SJCRH30 (cell line): ENCODE measurements at regions not wholly inside any gene's neighbourhood (a gene's known extent, or its start where the extent isn't known, plus 50 kb on each side); places are given as distances from the start of the nearest gene placed in this dataset.
A peak's percentile ranks its signal among the peaks of the same experiment; 100 is the strongest.

Source experiments
- DNase-seq, 2 experiments: peaks; one replicate each; pipeline ENCODE4 v3.0.0-alpha.2; 2015 to 2020
- H3K27ac ChIP-seq: fragments of 250-450 bp; sonication (Bioruptor Pico); 2 replicates; pipeline ENCODE4 v1.5.1; 2020; ENCODE audit warnings: mild to moderate bottlenecking, moderate library complexity
- H3K27me3 ChIP-seq: fragments of 250-450 bp; sonication (Bioruptor Pico); 2 replicates; pipeline ENCODE4 v1.5.1; 2020; ENCODE audit warnings: mild to moderate bottlenecking, moderate library complexity
- H3K36me3 ChIP-seq: fragments of 250-450 bp; sonication (Bioruptor Pico); 2 replicates; pipeline ENCODE4 v1.5.1; 2020; ENCODE audit warnings: mild to moderate bottlenecking, moderate library complexity
- H3K4me1 ChIP-seq: fragments of 250-450 bp; sonication (Bioruptor Pico); 2 replicates; pipeline ENCODE4 v1.5.1; 2020; ENCODE audit warnings: mild to moderate bottlenecking, moderate library complexity
- H3K4me3 ChIP-seq: fragments of 250-450 bp; sonication (Bioruptor Pico); 2 replicates; pipeline ENCODE4 v1.5.1; 2020; ENCODE audit warnings: mild to moderate bottlenecking, moderate library complexity
- H3K9me3 ChIP-seq: fragments of 250-450 bp; sonication (Bioruptor Pico); replicated peaks from 2 replicates; pipeline ENCODE4 v1.5.1; 2020; ENCODE audit warnings: mild to moderate bottlenecking, moderate library complexity

DNA sequence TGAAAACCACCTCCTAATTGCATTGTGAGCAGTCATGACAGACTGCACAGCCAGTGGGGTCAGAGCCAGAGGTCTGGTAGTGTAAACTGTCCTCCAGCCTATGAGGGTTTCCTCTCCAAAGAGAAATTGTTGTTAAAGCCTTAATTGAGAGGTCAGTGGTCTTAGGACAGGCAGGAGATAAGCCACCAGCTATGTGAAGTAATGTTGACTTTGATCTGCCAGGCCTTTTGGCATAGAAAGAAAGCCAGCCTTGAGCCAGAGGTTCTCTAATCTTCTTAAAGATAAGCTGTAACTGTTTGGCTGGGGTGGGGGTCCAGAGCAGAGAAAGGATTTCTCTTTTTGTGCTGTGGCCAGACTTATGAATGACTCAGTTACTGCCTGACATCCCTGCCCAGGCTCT, 248.4 kb downstream of the WDR11 start:
- peak overlapping the region; percentile 98 for H3K27ac ChIP-seq
- no peaks in the 10 kb centered on the region for H3K9me3 ChIP-seq
- no peaks in the 10 kb centered on the region for H3K36me3 ChIP-seq
- H3K27me3 ChIP-seq = no peaks in the 10 kb centered on the region
- no peak for DNase-seq
- H3K4me1 ChIP-seq = peaks cover 41% of the 10 kb centered on the region
- no peak overlapping the region for H3K4me3 ChIP-seq

- Histone ChIP-seq H3K36me3 (no peaks in the 10 kb centered on the region), H3K9me3 (no peaks in the 10 kb centered on the region), H3K27ac (no peak overlapping the region), H3K27me3 (no peaks in the 10 kb centered on the region), H3K4me1 (peaks cover 30% of the 10 kb centered on the region), H3K4me3 (no peak overlapping the region)
- no peak for DNase-seq
Observed at GRCh38 chr10:121101561-121101960, 250.4 kb downstream of the WDR11 start.

DNA sequence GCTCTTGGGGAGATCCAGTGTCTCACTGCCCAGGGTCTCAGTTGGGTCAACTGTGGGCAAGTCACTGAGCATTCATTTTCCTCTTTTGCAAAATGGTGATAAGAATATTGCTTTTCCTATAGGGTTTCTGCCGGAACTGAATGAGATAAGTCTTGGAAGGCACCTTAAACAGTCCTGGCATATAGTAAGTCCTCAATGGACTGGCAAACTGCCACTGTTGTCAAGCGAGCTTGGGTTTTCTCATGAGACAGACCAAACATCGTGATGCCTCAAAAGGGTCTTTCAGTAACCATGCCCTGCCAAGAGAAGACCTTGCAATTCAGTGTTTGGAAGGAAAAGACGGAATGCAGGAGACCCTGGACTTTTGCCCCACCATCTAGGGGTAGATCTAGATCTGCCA, 251.5 kb downstream of the WDR11 start:
- H3K9me3 ChIP-seq = 0 out of 2 replicates have a peak, but pooled peaks cover 2% of the 10 kb centered on the region
- no peak overlapping the region for H3K27ac ChIP-seq
- no peak overlapping the region for H3K4me3 ChIP-seq
- H3K4me1 ChIP-seq = peaks cover 20% of the 10 kb centered on the region
- H3K27me3 ChIP-seq = no peaks in the 10 kb centered on the region
- no peaks in the 10 kb centered on the region for H3K36me3 ChIP-seq
- no peak for DNase-seq

DNA sequence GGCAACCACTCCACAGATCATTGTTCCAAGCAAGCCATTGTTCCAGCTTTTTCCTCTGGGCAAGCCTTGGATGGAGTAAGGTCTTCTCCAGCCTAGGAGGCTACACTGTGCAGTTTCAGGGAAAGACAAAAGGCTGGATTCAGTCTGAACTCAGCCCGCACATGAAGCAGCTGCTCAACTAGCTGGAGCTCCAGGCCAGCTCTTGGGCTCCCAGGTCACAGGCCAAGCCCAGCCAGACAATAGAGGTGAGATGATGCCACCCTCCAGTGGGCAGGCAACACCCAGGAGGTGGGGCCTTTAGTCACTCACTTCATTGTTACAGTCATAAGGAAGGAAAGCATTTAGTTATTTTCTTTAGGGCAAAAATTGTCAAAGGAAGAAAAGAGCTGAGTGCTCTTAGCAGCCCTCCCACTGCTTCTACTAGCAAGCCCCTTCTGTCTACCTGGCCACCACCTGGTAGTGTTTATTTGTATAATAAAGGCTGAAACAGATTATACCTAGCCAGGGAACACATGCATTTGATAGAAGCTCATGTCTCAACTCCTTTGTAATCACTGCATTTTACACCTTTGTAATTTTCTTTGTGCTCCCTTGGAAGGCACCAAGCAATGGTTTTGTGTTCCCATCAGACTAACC, 253.4 kb downstream of the WDR11 start:
- DNase-seq = no peak
- peaks cover 3% of the 10 kb centered on the region for H3K4me1 ChIP-seq
- H3K27me3 ChIP-seq = no peaks in the 10 kb centered on the region
- no peak overlapping the region for H3K27ac ChIP-seq
- no peaks in the 10 kb centered on the region for H3K36me3 ChIP-seq
- peaks cover 6% of the 10 kb centered on the region; the same call in 1 of the 2 replicates for H3K9me3 ChIP-seq
- H3K4me3 ChIP-seq = no peak overlapping the region

- Histone ChIP-seq H3K4me3 (no peak overlapping the region), H3K27me3 (no peaks in the 10 kb centered on the region), H3K36me3 (no peaks in the 10 kb centered on the region), H3K9me3 (peaks cover 16% of the 10 kb centered on the region), H3K4me1 (no peaks in the 10 kb centered on the region), H3K27ac (no peak overlapping the region)
- no peak for DNase-seq
Observed at GRCh38 chr10:121106611-121107010, 255.4 kb downstream of the WDR11 start.

DNA sequence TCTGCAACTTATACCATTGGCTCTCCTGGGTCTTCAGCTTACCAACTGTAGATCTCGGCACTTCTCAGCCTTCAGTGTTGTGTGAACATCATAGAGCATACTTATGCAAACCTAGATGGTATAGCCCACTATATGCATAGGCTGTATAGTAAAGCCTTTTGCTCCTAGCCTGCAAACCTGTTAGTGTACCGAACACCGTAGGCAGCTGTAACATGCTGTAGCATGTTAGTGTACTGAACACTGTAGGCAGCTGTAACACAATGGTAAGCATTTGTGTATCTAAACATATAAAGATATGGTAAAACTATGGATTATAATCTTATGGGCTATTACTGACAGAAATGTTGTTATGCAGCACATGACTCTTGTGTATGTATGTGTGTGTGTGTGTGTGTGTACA, 256.9 kb downstream of the WDR11 start:
- H3K27ac ChIP-seq = no peak overlapping the region
- peaks cover 12% of the 10 kb centered on the region for H3K4me1 ChIP-seq

DNA sequence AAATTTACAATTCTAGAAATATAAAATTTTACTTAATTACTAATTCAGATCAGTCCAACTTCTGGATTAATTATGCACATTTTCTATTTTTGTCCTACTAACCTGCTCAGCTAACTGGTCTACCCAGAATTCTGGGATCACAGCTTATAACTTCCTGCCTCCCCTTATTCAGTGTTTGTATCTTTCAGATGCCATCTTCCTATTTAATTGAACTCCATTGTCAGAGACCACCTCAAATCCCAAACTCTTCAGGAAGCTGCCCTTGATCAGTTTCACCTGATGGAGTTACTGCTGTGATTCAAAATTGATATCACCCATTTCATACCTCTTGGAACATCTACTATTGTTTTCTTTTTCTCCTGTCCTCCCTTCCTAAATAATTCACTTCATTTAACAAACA, 259.2 kb downstream of the WDR11 start:
- no peaks in the 10 kb centered on the region for H3K27me3 ChIP-seq
- no peak overlapping the region for H3K27ac ChIP-seq
- peaks cover 15% of the 10 kb centered on the region for H3K4me1 ChIP-seq
- H3K4me3 ChIP-seq = no peak overlapping the region
- peaks cover 21% of the 10 kb centered on the region for H3K9me3 ChIP-seq
- DNase-seq = no peak
- H3K36me3 ChIP-seq = no peaks in the 10 kb centered on the region

More for the DNA sequence above, 256.9 kb downstream of the WDR11 start:
- H3K4me3 ChIP-seq = no peak overlapping the region
- no peak for DNase-seq
- no peaks in the 10 kb centered on the region for H3K36me3 ChIP-seq
- H3K9me3 ChIP-seq = peaks cover 19% of the 10 kb centered on the region
- H3K27me3 ChIP-seq = no peaks in the 10 kb centered on the region

DNA sequence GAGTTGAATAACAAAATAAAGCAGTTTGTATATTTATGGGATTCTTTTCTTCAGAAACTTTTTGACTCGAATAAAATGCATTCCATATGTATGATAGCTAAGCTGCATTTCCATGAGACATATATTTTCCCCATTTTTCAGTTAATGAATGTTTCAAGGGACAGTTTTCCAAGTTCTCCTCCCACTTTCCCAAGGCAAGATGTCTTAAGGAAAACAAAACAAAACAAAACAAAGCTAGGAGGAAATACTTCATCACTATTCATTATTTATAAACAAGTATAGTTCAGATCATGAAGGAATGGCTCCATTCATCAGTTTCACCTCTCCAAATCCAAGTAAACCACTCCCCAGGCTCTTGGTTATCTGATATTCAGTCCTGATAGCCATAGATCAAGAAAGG, 261.0 kb downstream of the WDR11 start:
- peaks cover 26% of the 10 kb centered on the region for H3K9me3 ChIP-seq
- H3K36me3 ChIP-seq = no peaks in the 10 kb centered on the region
- no peak overlapping the region for H3K4me3 ChIP-seq
- H3K27me3 ChIP-seq = no peaks in the 10 kb centered on the region
- H3K4me1 ChIP-seq = peaks cover 15% of the 10 kb centered on the region
- no peak overlapping the region for H3K27ac ChIP-seq
- DNase-seq = no peak

- H3K9me3 ChIP-seq = peaks cover 24% of the 10 kb centered on the region
- H3K36me3 ChIP-seq = no peaks in the 10 kb centered on the region
- H3K27ac ChIP-seq = no peak overlapping the region
- H3K4me1 ChIP-seq = peaks cover 15% of the 10 kb centered on the region
- H3K27me3 ChIP-seq = no peaks in the 10 kb centered on the region
- no peak overlapping the region for H3K4me3 ChIP-seq
- DNase-seq = peak; percentile 74 to 88
Observed at GRCh38 chr10:121112579-121113384, 261.6 kb downstream of the WDR11 start.

DNA sequence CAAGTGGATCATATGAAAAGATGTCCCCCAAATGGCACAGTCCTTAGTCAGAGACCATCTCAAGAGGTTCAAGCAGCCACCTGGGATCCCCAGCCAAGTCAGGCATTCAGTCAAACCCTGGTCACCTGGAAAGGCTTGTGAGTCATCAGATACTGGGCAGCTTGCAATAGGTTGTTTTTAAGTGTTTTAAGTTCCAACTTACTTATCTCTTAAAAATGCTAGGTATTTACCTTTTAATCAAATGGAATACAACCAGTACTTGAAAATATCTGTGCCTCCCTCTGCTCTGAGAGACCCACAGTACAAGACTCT, 262.2 kb downstream of the WDR11 start:
- no peak for DNase-seq
- Histone ChIP-seq H3K4me1 (peaks cover 15% of the 10 kb centered on the region), H3K4me3 (no peak overlapping the region), H3K9me3 (peaks cover 21% of the 10 kb centered on the region), H3K36me3 (no peaks in the 10 kb centered on the region), H3K27ac (no peak overlapping the region), H3K27me3 (no peaks in the 10 kb centered on the region)

DNA sequence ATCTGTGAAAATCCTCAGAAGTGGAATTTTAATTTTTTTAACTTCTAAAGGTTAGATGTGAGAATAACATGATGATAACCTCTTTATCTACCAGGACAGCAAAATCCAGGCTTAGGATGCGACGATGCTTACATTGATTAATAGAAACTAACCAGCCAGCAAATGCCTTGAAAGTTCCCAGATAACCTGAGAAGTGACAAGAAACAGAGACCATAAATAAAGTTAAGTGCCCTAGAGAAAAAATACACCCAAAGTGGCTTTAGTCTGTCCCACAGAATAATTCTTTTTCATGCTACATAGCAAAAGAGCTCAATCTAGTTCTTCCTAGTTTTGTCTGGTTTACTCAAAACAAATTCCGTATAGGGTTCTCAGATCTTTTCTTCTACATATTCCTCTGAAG, 262.7 kb downstream of the WDR11 start:
- Histone ChIP-seq H3K4me3 (no peak overlapping the region), H3K27ac (no peak overlapping the region), H3K27me3 (no peaks in the 10 kb centered on the region), H3K36me3 (no peaks in the 10 kb centered on the region), H3K9me3 (peaks cover 21% of the 10 kb centered on the region), H3K4me1 (peaks cover 15% of the 10 kb centered on the region)
- no peak for DNase-seq

DNA sequence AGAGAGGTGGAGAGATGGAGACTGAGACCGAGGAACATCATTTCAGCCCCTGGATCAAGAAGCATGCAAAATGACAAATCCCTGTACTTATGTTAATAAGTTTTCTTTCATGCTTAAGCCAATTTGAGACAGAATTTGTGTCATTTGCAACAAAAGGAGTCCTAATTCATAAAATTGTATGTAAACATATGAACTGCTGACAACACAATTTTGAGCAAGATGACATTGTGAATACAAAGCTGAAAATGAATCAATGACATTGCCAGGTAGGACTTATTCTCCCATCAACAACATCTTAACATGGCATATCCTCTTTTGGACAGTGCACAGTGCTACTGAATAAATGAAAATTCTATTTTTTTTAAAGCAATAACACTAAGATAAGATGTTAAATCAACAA, 264.0 kb downstream of the WDR11 start:
- DNase-seq = no peak
- H3K9me3 ChIP-seq = peaks cover 16% of the 10 kb centered on the region
- peaks cover 15% of the 10 kb centered on the region for H3K4me1 ChIP-seq
- H3K27me3 ChIP-seq = no peaks in the 10 kb centered on the region
- no peaks in the 10 kb centered on the region for H3K36me3 ChIP-seq
- no peak overlapping the region for H3K27ac ChIP-seq
- H3K4me3 ChIP-seq = no peak overlapping the region

- no peaks in the 10 kb centered on the region for H3K27me3 ChIP-seq
- no peak overlapping the region for H3K4me3 ChIP-seq
- DNase-seq = no peak
- H3K9me3 ChIP-seq = peaks cover 5% of the 10 kb centered on the region; the same call in 1 of the 2 replicates
- no peak overlapping the region for H3K27ac ChIP-seq
- H3K36me3 ChIP-seq = no peaks in the 10 kb centered on the region
- H3K4me1 ChIP-seq = no peaks in the 10 kb centered on the region
Observed at GRCh38 chr10:121121462-121121861, 270.3 kb downstream of the WDR11 start.

DNA sequence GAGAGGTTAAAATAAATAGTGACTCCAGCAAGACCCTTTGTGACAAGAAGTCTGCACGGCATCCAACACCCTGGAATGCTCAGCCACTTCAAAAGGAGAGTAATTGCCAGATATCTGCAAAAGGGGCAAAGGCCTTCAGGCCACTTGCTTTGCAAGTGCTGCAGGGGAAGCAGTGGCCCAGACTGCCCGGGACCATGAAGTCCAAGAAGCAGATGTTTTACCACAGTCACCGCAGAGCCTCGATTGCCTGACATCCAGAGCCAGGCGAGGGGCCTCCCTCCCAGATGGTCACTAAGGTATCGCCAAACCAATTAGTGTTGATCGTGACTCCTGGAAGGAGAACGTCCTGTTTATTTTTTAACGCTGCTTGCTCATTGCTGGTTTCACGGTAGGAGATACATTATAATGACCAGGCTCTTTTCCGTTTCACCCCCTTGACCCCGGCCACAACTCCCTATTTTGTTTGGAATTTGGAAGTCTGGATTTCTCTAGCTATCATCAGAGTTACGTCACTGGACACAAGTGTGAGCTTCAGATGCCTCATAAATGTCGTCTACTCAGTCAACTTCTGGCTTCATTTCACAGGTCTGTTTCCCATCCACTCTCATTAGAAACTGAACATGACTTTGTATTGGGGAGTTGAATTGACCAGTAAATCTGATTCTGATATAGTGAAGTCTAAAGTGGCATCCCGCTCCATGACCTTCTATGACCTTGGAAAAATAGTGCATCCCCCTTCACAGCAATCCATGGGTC, 276.2 kb downstream of the WDR11 start:
- Histone ChIP-seq H3K4me3 (no peak overlapping the region), H3K27ac (no peak overlapping the region), H3K4me1 (peaks cover 4% of the 10 kb centered on the region; the same call in 1 of the 2 replicates), H3K27me3 (no peaks in the 10 kb centered on the region), H3K36me3 (no peaks in the 10 kb centered on the region), H3K9me3 (no peaks in the 10 kb centered on the region)
- DNase-seq = no peak

DNA sequence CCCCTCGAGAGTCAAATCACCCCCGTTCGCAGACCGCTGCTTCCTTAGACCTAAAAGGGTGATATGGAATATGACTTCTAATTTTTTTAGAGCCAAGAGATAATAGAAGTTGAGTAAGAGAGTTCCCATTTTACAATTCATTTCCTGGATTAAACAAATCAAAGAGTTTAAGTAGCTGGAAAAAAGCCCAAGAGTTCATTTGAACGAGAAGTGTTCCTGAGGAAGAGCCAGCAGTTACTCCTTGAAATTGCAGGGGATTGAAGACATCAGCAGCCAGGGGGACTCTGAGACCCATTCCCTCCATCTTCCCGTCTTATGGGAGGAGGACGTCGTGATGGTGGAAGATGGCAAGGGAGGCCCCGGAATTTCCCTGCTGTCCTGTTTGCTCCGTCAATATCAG, 277.0 kb downstream of the WDR11 start:
- Histone ChIP-seq H3K4me3 (no peak overlapping the region), H3K4me1 (peaks cover 4% of the 10 kb centered on the region; the same call in 1 of the 2 replicates), H3K36me3 (no peaks in the 10 kb centered on the region), H3K9me3 (no peaks in the 10 kb centered on the region), H3K27me3 (no peaks in the 10 kb centered on the region), H3K27ac (no peak overlapping the region)
- DNase-seq = no peak
